ENCODE measurements at regions not wholly inside any gene's neighbourhood (a gene's known extent, or its start where the extent isn't known, plus 50 kb on each side); places are given as distances from the start of the nearest gene placed in this dataset.

- TF ChIP-seq CTCF (IDR thresholded peaks at IDR 0.05 in 2 of 3, conservative IDR thresholded peaks at IDR 0.05 in 1 of 3; ENCODE audit: borderline replicate concordance in 1 of 3, insufficient read depth in 1 of 3, low read depth in 2 of 3, low read length in 2 of 3) (no peak), POLR2AphosphoS5 (IDR thresholded peaks at IDR 0.05; ENCODE audit: low read depth, low read length) (no peak), REST (IDR thresholded peaks at IDR 0.05; ENCODE audit: low read depth) (no peak), EGR1 (IDR thresholded peaks at IDR 0.05; ENCODE audit: low read depth) (no peak), SP1 (IDR thresholded peaks at IDR 0.05; ENCODE audit: low read depth) (no peak)
Observed at GRCh38 chr2:38434595-38434994, 57.5 kb upstream of the ATL2 start.
